H1 (cell line): ENCODE measurements at regions not wholly inside any gene's neighbourhood (a gene's known extent, or its start where the extent isn't known, plus 50 kb on each side); places are given as distances from the start of the nearest gene placed in this dataset.

Experiments
- TF ChIP-seq, protein P1 (sequence below): fragments of 300-600 bp; sonication (generic); IDR thresholded peaks from 2 replicates; pipeline ENCODE4 v1.7.1; 2012; ENCODE audit warnings: low read length, moderate library complexity, mild to moderate bottlenecking, inconsistent platforms; ENCODE audit not compliant: insufficient replicate concordance

GRCh38 chr14:66070542-66071319 is 415.4 kb upstream of the CCDC196 start (continued):
- TF ChIP-seq, protein P1, sequence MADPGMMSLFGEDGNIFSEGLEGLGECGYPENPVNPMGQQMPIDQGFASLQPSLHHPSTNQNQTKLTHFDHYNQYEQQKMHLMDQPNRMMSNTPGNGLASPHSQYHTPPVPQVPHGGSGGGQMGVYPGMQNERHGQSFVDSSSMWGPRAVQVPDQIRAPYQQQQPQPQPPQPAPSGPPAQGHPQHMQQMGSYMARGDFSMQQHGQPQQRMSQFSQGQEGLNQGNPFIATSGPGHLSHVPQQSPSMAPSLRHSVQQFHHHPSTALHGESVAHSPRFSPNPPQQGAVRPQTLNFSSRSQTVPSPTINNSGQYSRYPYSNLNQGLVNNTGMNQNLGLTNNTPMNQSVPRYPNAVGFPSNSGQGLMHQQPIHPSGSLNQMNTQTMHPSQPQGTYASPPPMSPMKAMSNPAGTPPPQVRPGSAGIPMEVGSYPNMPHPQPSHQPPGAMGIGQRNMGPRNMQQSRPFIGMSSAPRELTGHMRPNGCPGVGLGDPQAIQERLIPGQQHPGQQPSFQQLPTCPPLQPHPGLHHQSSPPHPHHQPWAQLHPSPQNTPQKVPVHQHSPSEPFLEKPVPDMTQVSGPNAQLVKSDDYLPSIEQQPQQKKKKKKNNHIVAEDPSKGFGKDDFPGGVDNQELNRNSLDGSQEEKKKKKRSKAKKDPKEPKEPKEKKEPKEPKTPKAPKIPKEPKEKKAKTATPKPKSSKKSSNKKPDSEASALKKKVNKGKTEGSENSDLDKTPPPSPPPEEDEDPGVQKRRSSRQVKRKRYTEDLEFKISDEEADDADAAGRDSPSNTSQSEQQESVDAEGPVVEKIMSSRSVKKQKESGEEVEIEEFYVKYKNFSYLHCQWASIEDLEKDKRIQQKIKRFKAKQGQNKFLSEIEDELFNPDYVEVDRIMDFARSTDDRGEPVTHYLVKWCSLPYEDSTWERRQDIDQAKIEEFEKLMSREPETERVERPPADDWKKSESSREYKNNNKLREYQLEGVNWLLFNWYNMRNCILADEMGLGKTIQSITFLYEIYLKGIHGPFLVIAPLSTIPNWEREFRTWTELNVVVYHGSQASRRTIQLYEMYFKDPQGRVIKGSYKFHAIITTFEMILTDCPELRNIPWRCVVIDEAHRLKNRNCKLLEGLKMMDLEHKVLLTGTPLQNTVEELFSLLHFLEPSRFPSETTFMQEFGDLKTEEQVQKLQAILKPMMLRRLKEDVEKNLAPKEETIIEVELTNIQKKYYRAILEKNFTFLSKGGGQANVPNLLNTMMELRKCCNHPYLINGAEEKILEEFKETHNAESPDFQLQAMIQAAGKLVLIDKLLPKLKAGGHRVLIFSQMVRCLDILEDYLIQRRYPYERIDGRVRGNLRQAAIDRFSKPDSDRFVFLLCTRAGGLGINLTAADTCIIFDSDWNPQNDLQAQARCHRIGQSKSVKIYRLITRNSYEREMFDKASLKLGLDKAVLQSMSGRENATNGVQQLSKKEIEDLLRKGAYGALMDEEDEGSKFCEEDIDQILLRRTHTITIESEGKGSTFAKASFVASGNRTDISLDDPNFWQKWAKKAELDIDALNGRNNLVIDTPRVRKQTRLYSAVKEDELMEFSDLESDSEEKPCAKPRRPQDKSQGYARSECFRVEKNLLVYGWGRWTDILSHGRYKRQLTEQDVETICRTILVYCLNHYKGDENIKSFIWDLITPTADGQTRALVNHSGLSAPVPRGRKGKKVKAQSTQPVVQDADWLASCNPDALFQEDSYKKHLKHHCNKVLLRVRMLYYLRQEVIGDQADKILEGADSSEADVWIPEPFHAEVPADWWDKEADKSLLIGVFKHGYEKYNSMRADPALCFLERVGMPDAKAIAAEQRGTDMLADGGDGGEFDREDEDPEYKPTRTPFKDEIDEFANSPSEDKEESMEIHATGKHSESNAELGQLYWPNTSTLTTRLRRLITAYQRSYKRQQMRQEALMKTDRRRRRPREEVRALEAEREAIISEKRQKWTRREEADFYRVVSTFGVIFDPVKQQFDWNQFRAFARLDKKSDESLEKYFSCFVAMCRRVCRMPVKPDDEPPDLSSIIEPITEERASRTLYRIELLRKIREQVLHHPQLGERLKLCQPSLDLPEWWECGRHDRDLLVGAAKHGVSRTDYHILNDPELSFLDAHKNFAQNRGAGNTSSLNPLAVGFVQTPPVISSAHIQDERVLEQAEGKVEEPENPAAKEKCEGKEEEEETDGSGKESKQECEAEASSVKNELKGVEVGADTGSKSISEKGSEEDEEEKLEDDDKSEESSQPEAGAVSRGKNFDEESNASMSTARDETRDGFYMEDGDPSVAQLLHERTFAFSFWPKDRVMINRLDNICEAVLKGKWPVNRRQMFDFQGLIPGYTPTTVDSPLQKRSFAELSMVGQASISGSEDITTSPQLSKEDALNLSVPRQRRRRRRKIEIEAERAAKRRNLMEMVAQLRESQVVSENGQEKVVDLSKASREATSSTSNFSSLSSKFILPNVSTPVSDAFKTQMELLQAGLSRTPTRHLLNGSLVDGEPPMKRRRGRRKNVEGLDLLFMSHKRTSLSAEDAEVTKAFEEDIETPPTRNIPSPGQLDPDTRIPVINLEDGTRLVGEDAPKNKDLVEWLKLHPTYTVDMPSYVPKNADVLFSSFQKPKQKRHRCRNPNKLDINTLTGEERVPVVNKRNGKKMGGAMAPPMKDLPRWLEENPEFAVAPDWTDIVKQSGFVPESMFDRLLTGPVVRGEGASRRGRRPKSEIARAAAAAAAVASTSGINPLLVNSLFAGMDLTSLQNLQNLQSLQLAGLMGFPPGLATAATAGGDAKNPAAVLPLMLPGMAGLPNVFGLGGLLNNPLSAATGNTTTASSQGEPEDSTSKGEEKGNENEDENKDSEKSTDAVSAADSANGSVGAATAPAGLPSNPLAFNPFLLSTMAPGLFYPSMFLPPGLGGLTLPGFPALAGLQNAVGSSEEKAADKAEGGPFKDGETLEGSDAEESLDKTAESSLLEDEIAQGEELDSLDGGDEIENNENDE = no peak
- TF ChIP-seq, all 59 proteins: peak for 3
